ENCODE measurements at regions not wholly inside any gene's neighbourhood (a gene's known extent, or its start where the extent isn't known, plus 50 kb on each side); places are given as distances from the start of the nearest gene placed in this dataset.
"Not testable (repeated sequence)": the region's sequence is repeated elsewhere in the genome, so short reads cannot be mapped to it uniquely, and the experiment has no call there.

DNA sequence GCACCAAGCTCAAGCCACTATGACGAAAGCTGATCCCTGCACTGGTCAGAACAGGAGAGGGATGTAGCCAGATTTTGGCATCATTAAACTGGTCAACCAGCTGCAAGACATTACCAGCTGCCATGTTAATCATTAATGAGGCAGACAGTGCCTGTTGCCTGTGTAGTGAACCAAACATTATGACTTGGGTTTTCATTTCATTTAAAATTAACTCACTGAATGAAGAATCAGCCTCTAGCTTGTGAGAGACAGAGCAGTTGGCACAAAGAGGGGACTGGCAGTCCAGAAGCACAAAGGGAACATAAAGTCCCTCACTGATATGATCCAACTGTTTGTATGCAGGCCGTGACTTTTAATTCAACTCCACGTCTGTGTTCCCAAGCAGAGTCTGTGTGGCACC is 318.9 kb downstream of the SEC16B start:
- DNase-seq (ENCODE audit: low read depth in 6 of 9, low spot score in 9 of 9): no peak
- Histone ChIP-seq H3K27me3 (ENCODE audit: control insufficient read depth in 2 of 2, insufficient read depth in 1 of 2, low read length in 1 of 2) (no peaks in the 10 kb centered on the region), H3K27ac (ENCODE audit: low read depth in 1 of 2, low read length in 1 of 2) (no peak overlapping the region), H3K36me3 (ENCODE audit: control insufficient read depth in 2 of 2, insufficient read depth in 2 of 2, low read length in 1 of 2) (no peaks in the 10 kb centered on the region), H3K4me1 (ENCODE audit: control insufficient read depth in 2 of 2, insufficient read depth in 2 of 2, low read length in 2 of 2) (no peaks in the 10 kb centered on the region), H3K4me3 (ENCODE audit: low read length in 2 of 2) (no peak overlapping the region), H3K9me3 (ENCODE audit: control insufficient read depth in 2 of 2, insufficient read depth in 1 of 2, low read length in 1 of 2) (no peaks in the 10 kb centered on the region)
- WGBS: 94% methylated on average over 3 of the region's 3 CpGs

GRCh38 chr1:177648731-177649265 is 321.1 kb downstream of the SEC16B start:
- Histone ChIP-seq H3K4me3 (ENCODE audit: low read length in 2 of 2) (no peak overlapping the region), H3K4me1 (ENCODE audit: control insufficient read depth in 2 of 2, insufficient read depth in 2 of 2, low read length in 2 of 2) (no peaks in the 10 kb centered on the region), H3K27ac (ENCODE audit: low read depth in 1 of 2, low read length in 1 of 2) (no peak overlapping the region), H3K9me3 (ENCODE audit: control insufficient read depth in 2 of 2, insufficient read depth in 1 of 2, low read length in 1 of 2) (no peaks in the 10 kb centered on the region), H3K27me3 (ENCODE audit: control insufficient read depth in 2 of 2, insufficient read depth in 1 of 2, low read length in 1 of 2) (no peaks in the 10 kb centered on the region), H3K36me3 (ENCODE audit: control insufficient read depth in 2 of 2, insufficient read depth in 2 of 2, low read length in 1 of 2) (no peaks in the 10 kb centered on the region)
- DNase-seq (ENCODE audit: low read depth in 6 of 9, low spot score in 9 of 9): no peak
- WGBS: 81% methylated on average over 6 of the region's 6 CpGs

DNA sequence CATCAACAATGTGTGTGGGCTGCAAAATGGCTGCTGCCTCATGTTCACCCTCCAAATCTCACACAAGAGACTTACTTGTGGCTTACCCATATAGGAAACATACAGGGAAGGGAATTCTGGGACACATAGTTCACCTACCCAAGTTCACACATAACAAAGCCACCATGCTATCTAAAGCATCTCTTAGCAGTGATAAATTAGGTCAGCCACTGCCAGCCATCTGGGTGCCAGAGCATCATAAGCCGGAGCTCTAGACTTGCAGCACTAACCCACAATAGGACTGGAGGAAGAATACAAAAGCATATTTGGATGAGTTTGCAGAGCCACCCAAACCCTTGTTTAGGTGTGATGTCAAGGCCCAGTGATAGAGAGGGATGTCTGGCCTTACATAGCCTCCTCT is 321.7 kb downstream of the SEC16B start:
- WGBS: 91% methylated on average over 1 of the region's 1 CpG

DNA sequence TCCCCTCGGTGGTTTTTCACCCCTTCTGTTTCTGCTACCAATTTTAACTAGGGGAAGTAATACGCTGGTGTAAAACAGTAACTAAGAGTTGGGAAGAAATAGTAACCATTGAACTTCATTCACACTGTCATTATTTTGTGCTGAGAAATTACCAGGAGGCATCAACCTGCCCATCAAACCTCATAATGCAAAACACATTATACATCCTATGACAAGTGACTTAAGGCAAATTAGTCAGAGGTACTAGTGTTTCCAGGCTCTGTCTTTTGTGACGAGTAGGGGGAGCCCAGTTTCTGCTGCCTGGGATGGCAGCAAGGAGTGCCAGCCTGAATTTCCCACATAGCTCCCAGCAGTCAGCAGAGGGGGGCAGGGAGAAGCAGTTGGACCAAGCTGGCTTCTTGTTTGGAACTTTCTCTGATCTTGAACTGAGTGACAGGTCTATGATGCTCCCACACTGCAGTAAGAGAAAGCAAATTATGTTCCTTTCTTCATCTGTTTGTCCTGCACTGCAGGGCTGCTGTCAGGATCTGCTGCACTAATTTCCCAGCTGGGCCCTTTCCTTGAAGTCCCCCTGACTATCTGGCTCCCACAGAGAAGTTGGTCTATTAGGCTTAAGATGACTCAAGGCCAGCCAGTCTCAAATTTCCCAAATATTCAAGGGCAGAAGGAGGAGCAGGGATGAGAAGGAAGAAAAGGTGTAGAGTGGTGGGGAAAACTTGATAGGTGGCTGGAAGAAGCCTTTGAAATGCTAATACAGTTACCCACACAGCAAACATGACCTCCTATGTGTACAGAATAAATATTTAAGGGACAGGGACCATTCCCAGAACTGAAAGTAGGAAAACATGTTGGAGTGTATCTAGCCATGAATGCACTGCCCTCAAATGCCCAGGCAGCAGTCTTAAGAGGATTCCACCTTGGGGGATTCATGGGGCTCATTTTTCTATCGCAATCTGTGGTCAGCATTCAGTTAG is 322.8 kb downstream of the SEC16B start:
- DNase-seq (ENCODE audit: low read depth in 6 of 9, low spot score in 9 of 9): no peak
- no peak overlapping the region for H3K4me3 ChIP-seq (ENCODE audit: low read length in 2 of 2)
- H3K9me3 ChIP-seq (ENCODE audit: control insufficient read depth in 2 of 2, insufficient read depth in 1 of 2, low read length in 1 of 2): no peaks in the 10 kb centered on the region
- 83% methylated on average over 4 of the region's 4 CpGs for WGBS
- H3K27ac ChIP-seq (ENCODE audit: low read depth in 1 of 2, low read length in 1 of 2): no peak overlapping the region
- no peaks in the 10 kb centered on the region for H3K4me1 ChIP-seq (ENCODE audit: control insufficient read depth in 2 of 2, insufficient read depth in 2 of 2, low read length in 2 of 2)
- no peaks in the 10 kb centered on the region for H3K27me3 ChIP-seq (ENCODE audit: control insufficient read depth in 2 of 2, insufficient read depth in 1 of 2, low read length in 1 of 2)
- no peaks in the 10 kb centered on the region for H3K36me3 ChIP-seq (ENCODE audit: control insufficient read depth in 2 of 2, insufficient read depth in 2 of 2, low read length in 1 of 2)

More for the DNA sequence above, 321.7 kb downstream of the SEC16B start:
- Histone ChIP-seq H3K27ac (ENCODE audit: low read depth in 1 of 2, low read length in 1 of 2) (no peak overlapping the region), H3K4me3 (ENCODE audit: low read length in 2 of 2) (no peak overlapping the region), H3K9me3 (ENCODE audit: control insufficient read depth in 2 of 2, insufficient read depth in 1 of 2, low read length in 1 of 2) (no peaks in the 10 kb centered on the region), H3K27me3 (ENCODE audit: control insufficient read depth in 2 of 2, insufficient read depth in 1 of 2, low read length in 1 of 2) (no peaks in the 10 kb centered on the region), H3K36me3 (ENCODE audit: control insufficient read depth in 2 of 2, insufficient read depth in 2 of 2, low read length in 1 of 2) (no peaks in the 10 kb centered on the region), H3K4me1 (ENCODE audit: control insufficient read depth in 2 of 2, insufficient read depth in 2 of 2, low read length in 2 of 2) (no peaks in the 10 kb centered on the region)
- DNase-seq (ENCODE audit: low read depth in 6 of 9, low spot score in 9 of 9): no peak

- Histone ChIP-seq H3K27ac (ENCODE audit: low read depth in 1 of 2, low read length in 1 of 2) (no peak overlapping the region), H3K4me3 (ENCODE audit: low read length in 2 of 2) (no peak overlapping the region), H3K9me3 (ENCODE audit: control insufficient read depth in 2 of 2, insufficient read depth in 1 of 2, low read length in 1 of 2) (no peaks in the 10 kb centered on the region), H3K36me3 (ENCODE audit: control insufficient read depth in 2 of 2, insufficient read depth in 2 of 2, low read length in 1 of 2) (no peaks in the 10 kb centered on the region), H3K27me3 (ENCODE audit: control insufficient read depth in 2 of 2, insufficient read depth in 1 of 2, low read length in 1 of 2) (no peaks in the 10 kb centered on the region), H3K4me1 (ENCODE audit: control insufficient read depth in 2 of 2, insufficient read depth in 2 of 2, low read length in 2 of 2) (no peaks in the 10 kb centered on the region)
- WGBS: 93% methylated on average over 6 of the region's 6 CpGs
- DNase-seq (ENCODE audit: low read depth in 6 of 9, low spot score in 9 of 9): no peak
These were observed 324.2 kb downstream of the SEC16B start for GRCh38 chr1:177645491-177646190.

GRCh38 chr1:177640687-177641086 is 329.2 kb downstream of the SEC16B start:
- no peaks in the 10 kb centered on the region for H3K27me3 ChIP-seq (ENCODE audit: control insufficient read depth in 2 of 2, insufficient read depth in 1 of 2, low read length in 1 of 2)
- H3K27ac ChIP-seq (ENCODE audit: low read depth in 1 of 2, low read length in 1 of 2): no peak overlapping the region
- no peaks in the 10 kb centered on the region for H3K4me1 ChIP-seq (ENCODE audit: control insufficient read depth in 2 of 2, insufficient read depth in 2 of 2, low read length in 2 of 2)
- H3K36me3 ChIP-seq (ENCODE audit: control insufficient read depth in 2 of 2, insufficient read depth in 2 of 2, low read length in 1 of 2): no peaks in the 10 kb centered on the region
- H3K4me3 ChIP-seq (ENCODE audit: low read length in 2 of 2): no peak overlapping the region
- DNase-seq (ENCODE audit: low read depth in 6 of 9, low spot score in 9 of 9): no peak
- no peaks in the 10 kb centered on the region for H3K9me3 ChIP-seq (ENCODE audit: control insufficient read depth in 2 of 2, insufficient read depth in 1 of 2, low read length in 1 of 2)

DNA sequence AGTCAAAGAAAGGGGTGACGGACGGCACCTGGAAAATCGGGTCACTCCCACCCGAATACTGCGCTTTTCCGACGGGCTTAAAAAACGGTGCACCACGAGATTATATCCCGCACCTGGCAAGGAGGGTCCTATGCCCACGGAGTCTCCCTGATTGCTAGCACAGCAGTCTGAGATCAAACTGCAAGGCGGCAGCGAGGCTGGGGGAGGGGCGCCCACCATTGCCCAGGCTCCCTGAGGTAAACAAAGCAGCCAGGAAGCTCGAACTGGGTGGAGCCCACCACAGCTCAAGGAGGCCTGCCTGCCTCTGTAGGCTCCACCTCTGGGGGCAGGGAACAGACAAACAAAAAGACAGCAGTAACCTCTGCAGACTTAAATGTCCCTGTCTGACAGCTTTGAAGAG is 335.7 kb downstream of the SEC16B start:
- H3K9me3 ChIP-seq (ENCODE audit: control insufficient read depth in 2 of 2, insufficient read depth in 1 of 2, low read length in 1 of 2); DNase-seq (ENCODE audit: low read depth in 6 of 9, low spot score in 9 of 9); H3K4me3 ChIP-seq (ENCODE audit: low read length in 2 of 2); H3K36me3 ChIP-seq (ENCODE audit: control insufficient read depth in 2 of 2, insufficient read depth in 2 of 2, low read length in 1 of 2); H3K27ac ChIP-seq (ENCODE audit: low read depth in 1 of 2, low read length in 1 of 2); H3K27me3 ChIP-seq (ENCODE audit: control insufficient read depth in 2 of 2, insufficient read depth in 1 of 2, low read length in 1 of 2); H3K4me1 ChIP-seq (ENCODE audit: control insufficient read depth in 2 of 2, insufficient read depth in 2 of 2, low read length in 2 of 2): not testable (repeated sequence)
- WGBS: 81% methylated on average over 13 of the region's 15 CpGs

GRCh38 chr1:177632923-177633615 is 336.8 kb downstream of the SEC16B start:
- no peak for DNase-seq (ENCODE audit: low read depth in 6 of 9, low spot score in 9 of 9)
- H3K9me3 ChIP-seq (ENCODE audit: control insufficient read depth in 2 of 2, insufficient read depth in 1 of 2, low read length in 1 of 2): no peaks in the 10 kb centered on the region
- H3K4me3 ChIP-seq (ENCODE audit: low read length in 2 of 2): no peak overlapping the region
- H3K27ac ChIP-seq (ENCODE audit: low read depth in 1 of 2, low read length in 1 of 2): no peak overlapping the region
- H3K27me3 ChIP-seq (ENCODE audit: control insufficient read depth in 2 of 2, insufficient read depth in 1 of 2, low read length in 1 of 2): no peaks in the 10 kb centered on the region
- WGBS: 67% methylated on average over 4 of the region's 4 CpGs
- no peaks in the 10 kb centered on the region for H3K4me1 ChIP-seq (ENCODE audit: control insufficient read depth in 2 of 2, insufficient read depth in 2 of 2, low read length in 2 of 2)
- no peaks in the 10 kb centered on the region for H3K36me3 ChIP-seq (ENCODE audit: control insufficient read depth in 2 of 2, insufficient read depth in 2 of 2, low read length in 1 of 2)

DNA sequence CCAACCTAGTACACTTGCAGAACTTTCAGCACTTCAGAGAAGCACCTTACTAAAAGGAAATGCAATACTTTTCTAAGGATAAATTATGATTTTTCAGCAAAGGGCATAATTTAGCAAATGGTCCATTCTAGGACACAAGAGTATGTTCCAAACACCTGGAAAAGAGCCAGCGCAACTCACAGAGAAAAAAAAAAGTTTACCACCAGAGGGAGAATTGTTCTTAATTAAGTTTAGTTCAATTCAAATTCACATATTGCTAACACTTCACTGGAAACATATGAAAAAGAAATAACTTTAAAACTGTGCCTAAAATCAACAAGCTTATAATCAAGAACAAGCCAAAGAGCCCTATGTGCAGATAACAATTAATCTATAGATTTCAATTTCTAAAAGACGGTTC is 338.1 kb downstream of the SEC16B start:
- H3K36me3 ChIP-seq (ENCODE audit: control insufficient read depth in 2 of 2, insufficient read depth in 2 of 2, low read length in 1 of 2): no peaks in the 10 kb centered on the region
- 95% methylated on average over 2 of the region's 2 CpGs for WGBS
- H3K4me1 ChIP-seq (ENCODE audit: control insufficient read depth in 2 of 2, insufficient read depth in 2 of 2, low read length in 2 of 2): no peaks in the 10 kb centered on the region
- H3K4me3 ChIP-seq (ENCODE audit: low read length in 2 of 2): no peak overlapping the region
- H3K27me3 ChIP-seq (ENCODE audit: control insufficient read depth in 2 of 2, insufficient read depth in 1 of 2, low read length in 1 of 2): no peaks in the 10 kb centered on the region
- DNase-seq (ENCODE audit: low read depth in 6 of 9, low spot score in 9 of 9): no peak
- no peaks in the 10 kb centered on the region for H3K9me3 ChIP-seq (ENCODE audit: control insufficient read depth in 2 of 2, insufficient read depth in 1 of 2, low read length in 1 of 2)
- H3K27ac ChIP-seq (ENCODE audit: low read depth in 1 of 2, low read length in 1 of 2): no peak overlapping the region
